HEK293 (cell line): ENCODE measurements at regions not wholly inside any gene's neighbourhood (a gene's known extent, or its start where the extent isn't known, plus 50 kb on each side); places are given as distances from the start of the nearest gene placed in this dataset.

ENCODE experiments used
- MYNN ChIP-seq: fragments of 450-650 bp; formaldehyde crosslinking; IDR thresholded peaks from 2 replicates; pipeline ENCODE4 v1.5.1; 2016; ENCODE audit warnings: missing biosample characterization, missing genetic modification characterization, borderline replicate concordance
- TF ChIP-seq, protein P1 (sequence below): fragments of 450-650 bp; formaldehyde crosslinking; IDR thresholded peaks from 2 replicates; pipeline ENCODE4 v1.5.1; 2016; ENCODE audit warnings: missing biosample characterization, missing genetic modification characterization

DNA sequence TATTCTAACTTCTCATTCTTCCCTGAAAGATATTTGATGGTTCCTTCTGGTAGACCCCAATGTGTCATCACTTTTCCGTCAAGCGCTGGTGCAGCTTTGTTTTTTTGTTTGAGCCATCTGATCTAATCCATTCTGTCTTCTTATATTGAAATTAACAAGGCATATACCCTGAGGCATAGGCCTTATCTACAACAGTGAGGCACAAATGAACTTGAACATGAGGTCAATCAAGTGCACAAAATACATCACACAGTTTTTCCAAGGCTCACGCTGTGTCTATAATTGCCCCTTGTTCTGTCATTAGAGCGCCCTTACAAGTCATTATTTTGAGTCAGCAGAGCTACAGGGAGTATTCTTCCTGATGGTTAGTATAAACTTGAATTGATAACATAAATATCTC is 406.6 kb downstream of the MAT2B start:
- TF ChIP-seq MYNN (tag by site-specific recombination): no peak
- TF ChIP-seq, protein P1, sequence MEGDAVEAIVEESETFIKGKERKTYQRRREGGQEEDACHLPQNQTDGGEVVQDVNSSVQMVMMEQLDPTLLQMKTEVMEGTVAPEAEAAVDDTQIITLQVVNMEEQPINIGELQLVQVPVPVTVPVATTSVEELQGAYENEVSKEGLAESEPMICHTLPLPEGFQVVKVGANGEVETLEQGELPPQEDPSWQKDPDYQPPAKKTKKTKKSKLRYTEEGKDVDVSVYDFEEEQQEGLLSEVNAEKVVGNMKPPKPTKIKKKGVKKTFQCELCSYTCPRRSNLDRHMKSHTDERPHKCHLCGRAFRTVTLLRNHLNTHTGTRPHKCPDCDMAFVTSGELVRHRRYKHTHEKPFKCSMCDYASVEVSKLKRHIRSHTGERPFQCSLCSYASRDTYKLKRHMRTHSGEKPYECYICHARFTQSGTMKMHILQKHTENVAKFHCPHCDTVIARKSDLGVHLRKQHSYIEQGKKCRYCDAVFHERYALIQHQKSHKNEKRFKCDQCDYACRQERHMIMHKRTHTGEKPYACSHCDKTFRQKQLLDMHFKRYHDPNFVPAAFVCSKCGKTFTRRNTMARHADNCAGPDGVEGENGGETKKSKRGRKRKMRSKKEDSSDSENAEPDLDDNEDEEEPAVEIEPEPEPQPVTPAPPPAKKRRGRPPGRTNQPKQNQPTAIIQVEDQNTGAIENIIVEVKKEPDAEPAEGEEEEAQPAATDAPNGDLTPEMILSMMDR (tag by site-specific recombination): no peak
